HepG2 (cell line): ENCODE measurements at regions not wholly inside any gene's neighbourhood (a gene's known extent, or its start where the extent isn't known, plus 50 kb on each side); places are given as distances from the start of the nearest gene placed in this dataset.

ENCODE experiments used
- ATAC-seq: fragments of 200-7000 bp; cut with Tn5 transposase; 3 replicates; pipeline ENCODE4 v1.9.1; 2020; ENCODE audit warnings: mild to moderate bottlenecking, moderate library complexity
- BruUV-seq: library from RNA; stranded (reverse); fragments of 400-500 nt; replicated peaks from 2 replicates; lab custom pipeline; 2021; lab: Mats Ljungman, UMichigan
- CTCF ChIA-PET: fragments of 300-600 bp; formaldehyde crosslinking; extraction: SDS; loops from one replicate; lab custom pipeline; 2021; ENCODE audit warnings: low total read pairs, inconsistent platforms, low intra/inter-chr PET ratio; lab: Yijun Ruan, JAX
- POLR2A ChIA-PET: fragments of 350-600 bp; sonication (Branson Sonifier 250); formaldehyde crosslinking; loops from one replicate; lab custom pipeline; 2020; ENCODE audit warnings: antibody characterized with exemption, inconsistent platforms; lab: Yijun Ruan, JAX
- DNase-seq: peaks from one replicate; pipeline ENCODE4 v3.0.0-alpha.2; 2015; ENCODE audit warnings: low spot score
- FAIRE-seq: peaks from 3 replicates; lab custom pipeline; 2011; peaks lifted over from hg19 to GRCh38; lab: Jason Lieb, UNC
- H2AFZ ChIP-seq: one replicate; pipeline ENCODE4 v1.6.1; 2011; ENCODE audit warnings: low read length, inconsistent platforms
- H3K27ac ChIP-seq: fragments of 300-600 bp; 3 replicates; pipeline ENCODE4 v1.8.0; 2011; ENCODE audit warnings: mixed run types, mild to moderate bottlenecking, mixed read lengths, low read length, inconsistent platforms; ENCODE audit not compliant: insufficient read depth; ENCODE audit errors: extremely low read length
- H3K27me3 ChIP-seq, 2 experiments: fragments of 200-600 bp in 1 of 2; 2 replicates in 1 of 2; 3 replicates in 1 of 2; pipeline versions ENCODE4 v1.6.0 to v1.8.0; 2011; ENCODE audit warnings: low read length in 2 of 2, mild to moderate bottlenecking in 2 of 2, moderate library complexity in 2 of 2, inconsistent platforms in 1 of 2; ENCODE audit not compliant: insufficient read depth in 2 of 2, control insufficient read depth in 1 of 2
- H3K36me3 ChIP-seq, 2 experiments: fragments of 200-600 bp in 1 of 2; replicated peaks in 1 of 2; 2 replicates in 1 of 2; 3 replicates in 1 of 2; pipeline versions ENCODE4 v1.5.1 to v1.8.0; 2011; ENCODE audit warnings: low read length in 2 of 2, inconsistent platforms in 1 of 2; ENCODE audit not compliant: insufficient read depth in 2 of 2, control insufficient read depth in 1 of 2
- H3K4me1 ChIP-seq: 2 replicates; pipeline ENCODE4 v1.5.1; 2012; ENCODE audit warnings: low read length, inconsistent platforms; ENCODE audit not compliant: insufficient read depth
- H3K4me2 ChIP-seq: 2 replicates; pipeline ENCODE4 v1.6.0; 2011; ENCODE audit warnings: low read depth, low read length, inconsistent platforms
- H3K4me3 ChIP-seq, 3 experiments: fragments of 200-600 bp in 1 of 3; sonication (generic), shearing (Covaris generic) in 1 of 3; replicated peaks in 1 of 3; 2 replicates each; pipeline ENCODE4 v1.5.1; 2011 to 2016; ENCODE audit warnings: low read length in 3 of 3, inconsistent platforms in 2 of 3, low read depth in 2 of 3, mild to moderate bottlenecking in 2 of 3, control low read depth in 1 of 3, mixed read lengths in 1 of 3; ENCODE audit not compliant: insufficient read depth in 1 of 3
- H3K79me2 ChIP-seq: one replicate; pipeline ENCODE4 v1.6.1; 2011; ENCODE audit warnings: low read length, inconsistent platforms; ENCODE audit not compliant: insufficient read depth
- H3K9ac ChIP-seq: 2 replicates; pipeline ENCODE4 v1.6.0; 2011; ENCODE audit warnings: mild to moderate bottlenecking, low read depth, low read length, inconsistent platforms; ENCODE audit not compliant: insufficient read depth
- H3K9me3 ChIP-seq: 2 replicates; pipeline ENCODE4 v1.5.1; 2012; ENCODE audit warnings: mild to moderate bottlenecking, low read length
- H4K20me1 ChIP-seq: 2 replicates; pipeline ENCODE4 v1.6.0; 2011; ENCODE audit warnings: inconsistent platforms, mild to moderate bottlenecking, low read length, moderate library complexity; ENCODE audit not compliant: insufficient read depth
- ATF1 ChIP-seq: IDR thresholded peaks from 2 replicates; pipeline ENCODE4 v1.6.1; 2016; ENCODE audit warnings: mild to moderate bottlenecking, control low read depth
- EP300 ChIP-seq, 3 experiments: sonication (generic) in 1 of 3; formaldehyde crosslinking in 1 of 3; IDR thresholded peaks; 2 replicates each; pipeline versions ENCODE4 v1.5.1 to v1.6.1; 2011 to 2020; ENCODE audit warnings: low read depth in 2 of 3, low read length in 2 of 3, borderline replicate concordance in 1 of 3, improper control_type of control experiment in 1 of 3, mild to moderate bottlenecking in 1 of 3, missing genetic modification reagents in 1 of 3, moderate library complexity in 1 of 3
- HOXA5 ChIP-seq: sonication (generic); formaldehyde crosslinking; IDR thresholded peaks from 2 replicates; pipeline ENCODE4 v1.4.0; 2020; ENCODE audit warnings: missing genetic modification reagents
- PRDM10 ChIP-seq: sonication (generic); formaldehyde crosslinking; IDR thresholded peaks from 2 replicates; pipeline ENCODE4 v1.4.0; 2020; ENCODE audit warnings: low read depth, missing genetic modification reagents
- SIX4 ChIP-seq: sonication (generic); formaldehyde crosslinking; IDR thresholded peaks from 2 replicates; pipeline ENCODE4 v1.4.0; 2020; ENCODE audit warnings: missing genetic modification reagents
- TEF ChIP-seq: sonication (generic); formaldehyde crosslinking; IDR thresholded peaks from 2 replicates; pipeline ENCODE4 v1.5.0; 2020; ENCODE audit warnings: missing genetic modification reagents
- ZMYM2 ChIP-seq: sonication (generic); formaldehyde crosslinking; IDR thresholded peaks from 2 replicates; pipeline ENCODE4 v1.8.0; 2022; ENCODE audit warnings: mild to moderate bottlenecking, missing genetic modification reagents
- ZNF225 ChIP-seq: sonication (generic); formaldehyde crosslinking; IDR thresholded peaks from 2 replicates; pipeline ENCODE4 v1.4.0; 2020; ENCODE audit warnings: mild to moderate bottlenecking, missing genetic modification reagents
- ZNF230 ChIP-seq: sonication (generic); formaldehyde crosslinking; IDR thresholded peaks from 2 replicates; pipeline ENCODE4 v1.4.0; 2020; ENCODE audit warnings: mild to moderate bottlenecking, missing genetic modification reagents
- ZNF329 ChIP-seq: sonication (generic); formaldehyde crosslinking; IDR thresholded peaks from 2 replicates; pipeline ENCODE4 v1.9.0; 2021; ENCODE audit warnings: low read depth, mild to moderate bottlenecking, missing genetic modification reagents
- ZNF430 ChIP-seq: sonication (generic); formaldehyde crosslinking; IDR thresholded peaks from 2 replicates; pipeline ENCODE4 v1.9.0; 2021; ENCODE audit warnings: mild to moderate bottlenecking, missing genetic modification reagents
- ZNF512 ChIP-seq: sonication (generic); formaldehyde crosslinking; IDR thresholded peaks from 2 replicates; pipeline ENCODE4 v1.4.0; 2020; ENCODE audit warnings: mild to moderate bottlenecking, missing genetic modification reagents
- ZNF547 ChIP-seq: sonication (generic); formaldehyde crosslinking; IDR thresholded peaks from 2 replicates; pipeline ENCODE4 v1.5.1; 2020; ENCODE audit warnings: mild to moderate bottlenecking, missing genetic modification reagents
- ZNF552 ChIP-seq: sonication (generic); formaldehyde crosslinking; IDR thresholded peaks from 2 replicates; pipeline ENCODE4 v1.9.0; 2022; ENCODE audit warnings: missing genetic modification reagents, mild to moderate bottlenecking, borderline replicate concordance
- WGBS: methylation state at CpG from one replicate; pipeline ENCODE4 v1.1.6; 2017; ENCODE audit warnings: low lambda C conversion rate; 5-methylcytosine and 5-hydroxymethylcytosine counted together
- in situ Hi-C: cut with HindIII; loops from 2 replicates; pipeline ENCODE4 v1.10.0; 2017; ENCODE audit warnings: low pct_unique_long_range_greater_than_20kb; ENCODE audit not compliant: extremely low pct_ligation_motif_present
- intact Hi-C: fragments of 100-400 bp; cut with micrococcal nuclease; formaldehyde crosslinking; loops from one replicate; pipeline ENCODE4 v1.10.0; 2022; ENCODE audit not compliant: unreplicated experiment

- no peak for TF ChIP-seq ZNF329 (CRISPR knock-in tag)
- no peak for TF ChIP-seq ZNF230 (CRISPR knock-in tag)
- TF ChIP-seq HOXA5: no peak
These were observed 238.4 kb downstream of the IRF8 start (continued) for GRCh38 chr16:86137359-86137758.

- H3K4me3 ChIP-seq: no peak overlapping the region
- intact Hi-C loops (no loop called here), in situ Hi-C loops (no loop called here)
- no peak for FAIRE-seq
- WGBS: 26% methylated on average over 16 of the region's 16 CpGs
- H3K4me1 ChIP-seq: no peaks in the 10 kb centered on the region
- CTCF ChIA-PET: no interaction called here
- H3K79me2 ChIP-seq: no peaks in the 10 kb centered on the region
- no peaks in the 10 kb centered on the region for H3K36me3 ChIP-seq
- H3K27me3 ChIP-seq: peaks cover 2 to 19% of the 10 kb centered on the region in 2 experiments; a peak in 2 of 5 replicates
- H2AFZ ChIP-seq: no peak overlapping the region
- H4K20me1 ChIP-seq: no peaks in the 10 kb centered on the region
- DNase-seq: no peak
- H3K27ac ChIP-seq: no peak overlapping the region
- no peak overlapping the region for H3K4me2 ChIP-seq
- POLR2A ChIA-PET: no interaction called here
- no peaks in the 10 kb centered on the region for H3K9me3 ChIP-seq
- H3K9ac ChIP-seq: no peak overlapping the region
- no TSS peak for BruUV-seq
- no peak for ATAC-seq
- TF ChIP-seq SIX4 (CRISPR knock-in tag): no peak
- TF ChIP-seq ZNF512 (CRISPR knock-in tag): no peak
- no peak for TF ChIP-seq TEF
- TF ChIP-seq ZNF430 (CRISPR knock-in tag): no peak
- TF ChIP-seq ZNF225 (CRISPR knock-in tag): no peak
- no peak for TF ChIP-seq ATF1
- TF ChIP-seq PRDM10 (CRISPR knock-in tag): no peak
- TF ChIP-seq EP300 (IDR thresholded peaks at IDR 0.05; ENCODE audit: low read depth in 2 of 2, low read length in 2 of 2): no peak
- no peak for TF ChIP-seq EP300 (CRISPR knock-in tag; IDR thresholded peaks at IDR 0.05; ENCODE audit: borderline replicate concordance)
- TF ChIP-seq ZNF552: no peak
- TF ChIP-seq ZMYM2 (CRISPR knock-in tag): no peak
- TF ChIP-seq ZNF547 (CRISPR knock-in tag): no peak
These were observed 239.4 kb downstream of the IRF8 start for GRCh38 chr16:86138121-86139085.
